ENCODE measurements at regions not wholly inside any gene's neighbourhood (a gene's known extent, or its start where the extent isn't known, plus 50 kb on each side); places are given as distances from the start of the nearest gene placed in this dataset.
"Not testable (repeated sequence)": the region's sequence is repeated elsewhere in the genome, so short reads cannot be mapped to it uniquely, and the experiment has no call there.

DNA sequence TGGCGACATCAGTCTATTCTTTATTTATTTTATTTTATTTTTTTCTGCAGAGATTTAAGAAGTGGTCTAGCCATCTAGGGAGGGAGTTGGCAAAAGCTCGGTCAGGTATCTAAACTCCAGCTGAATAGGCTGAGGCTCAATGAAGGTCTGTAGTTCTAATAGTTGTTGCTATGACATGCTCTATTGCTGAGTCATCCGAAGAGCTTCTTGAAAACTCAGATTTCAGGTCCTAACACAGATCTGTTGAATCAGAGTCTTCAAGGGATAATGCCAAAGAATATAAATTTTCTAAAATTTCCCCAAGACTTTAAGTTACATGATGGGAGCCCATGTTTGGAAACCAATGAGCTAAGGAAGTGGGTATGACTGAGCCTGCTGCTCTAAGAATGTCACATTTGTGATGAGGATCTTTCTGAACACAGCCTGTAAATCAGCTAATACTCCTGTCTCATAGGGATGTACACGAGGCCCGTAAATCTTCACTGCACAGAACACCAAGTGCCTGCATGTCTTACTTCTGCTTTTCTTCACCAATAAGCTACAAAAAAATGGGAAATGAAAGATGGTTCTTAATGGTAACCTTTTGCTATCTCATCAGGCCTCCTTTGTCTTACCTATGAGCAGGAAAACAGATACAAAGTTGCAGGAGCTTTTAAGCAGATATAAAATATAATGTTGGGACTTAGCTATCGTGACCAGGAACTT lies 901.4 kb upstream of the API5 start:
- no peak for DNase-seq
- H3K36me3 Mint-ChIP-seq (ENCODE audit: insufficient read depth, unreplicated experiment) = no peaks in the 10 kb centered on the region

DNA sequence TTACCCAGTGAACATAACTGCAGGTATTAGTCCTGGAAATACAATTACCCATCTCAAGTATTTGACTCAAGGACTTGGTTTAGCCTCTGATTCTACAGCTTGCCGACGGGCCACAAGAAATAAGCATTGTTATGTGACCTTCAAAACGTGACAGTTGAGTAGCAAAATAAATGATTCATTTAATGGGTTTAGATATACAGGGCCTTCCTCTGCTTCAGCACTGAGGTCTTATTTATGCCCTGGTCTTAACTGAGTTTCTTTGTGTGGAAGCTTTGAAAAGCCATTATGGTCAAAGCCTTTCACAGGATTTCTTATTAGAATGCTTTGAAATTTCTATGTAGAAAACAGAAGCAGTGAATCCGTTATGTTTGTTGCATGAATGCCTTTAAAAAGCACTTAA lies 899.2 kb upstream of the API5 start:
- no peaks in the 10 kb centered on the region for H3K27me3 Mint-ChIP-seq (ENCODE audit: unreplicated experiment)
- H3K9me3 Mint-ChIP-seq (ENCODE audit: low read depth, unreplicated experiment) = peaks cover 3% of the 10 kb centered on the region

More for the DNA sequence above, 901.4 kb upstream of the API5 start:
- Mint-ChIP-seq H3K27me3 (ENCODE audit: unreplicated experiment) (no peaks in the 10 kb centered on the region), H3K4me1 (ENCODE audit: low read depth, unreplicated experiment) (no peaks in the 10 kb centered on the region), H3K27ac (ENCODE audit: unreplicated experiment) (no peak overlapping the region), H3K9me3 (ENCODE audit: low read depth, unreplicated experiment) (peaks cover 4% of the 10 kb centered on the region), H3K4me3 (ENCODE audit: low read depth, unreplicated experiment) (no peak overlapping the region)
- intact Hi-C loops (cut with micrococcal nuclease; ENCODE audit: unreplicated experiment) = no loop called here
- TF ChIP-seq, protein P1, sequence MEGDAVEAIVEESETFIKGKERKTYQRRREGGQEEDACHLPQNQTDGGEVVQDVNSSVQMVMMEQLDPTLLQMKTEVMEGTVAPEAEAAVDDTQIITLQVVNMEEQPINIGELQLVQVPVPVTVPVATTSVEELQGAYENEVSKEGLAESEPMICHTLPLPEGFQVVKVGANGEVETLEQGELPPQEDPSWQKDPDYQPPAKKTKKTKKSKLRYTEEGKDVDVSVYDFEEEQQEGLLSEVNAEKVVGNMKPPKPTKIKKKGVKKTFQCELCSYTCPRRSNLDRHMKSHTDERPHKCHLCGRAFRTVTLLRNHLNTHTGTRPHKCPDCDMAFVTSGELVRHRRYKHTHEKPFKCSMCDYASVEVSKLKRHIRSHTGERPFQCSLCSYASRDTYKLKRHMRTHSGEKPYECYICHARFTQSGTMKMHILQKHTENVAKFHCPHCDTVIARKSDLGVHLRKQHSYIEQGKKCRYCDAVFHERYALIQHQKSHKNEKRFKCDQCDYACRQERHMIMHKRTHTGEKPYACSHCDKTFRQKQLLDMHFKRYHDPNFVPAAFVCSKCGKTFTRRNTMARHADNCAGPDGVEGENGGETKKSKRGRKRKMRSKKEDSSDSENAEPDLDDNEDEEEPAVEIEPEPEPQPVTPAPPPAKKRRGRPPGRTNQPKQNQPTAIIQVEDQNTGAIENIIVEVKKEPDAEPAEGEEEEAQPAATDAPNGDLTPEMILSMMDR (IDR thresholded peaks at IDR 0.05; ENCODE audit: unreplicated experiment) = no peak
- BruUV-seq (replicated peaks) = no TSS peak
- CTCF ChIA-PET = no interaction called here

DNA sequence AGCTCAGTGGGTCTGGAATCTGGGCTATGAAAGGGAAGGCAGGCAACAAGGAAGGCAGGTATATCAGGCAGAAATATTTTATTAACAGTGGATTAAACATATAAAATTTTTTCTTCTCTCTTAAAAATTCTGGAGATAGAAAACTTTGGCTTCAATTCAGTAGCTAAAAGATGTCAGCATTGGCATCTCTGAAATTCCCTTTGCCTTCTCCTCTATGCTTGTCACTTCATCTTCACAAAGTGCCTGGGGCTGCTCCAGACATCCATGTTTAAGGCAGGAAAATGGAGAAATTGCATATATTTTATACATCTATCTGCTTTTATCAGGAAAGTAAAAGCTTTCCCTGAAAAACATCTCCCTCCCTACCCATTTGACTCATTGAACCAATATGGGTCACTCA lies 894.1 kb upstream of the API5 start:
- intact Hi-C loops (cut with micrococcal nuclease; ENCODE audit: unreplicated experiment) = no loop called here

More for the DNA sequence above, 899.2 kb upstream of the API5 start:
- no peak overlapping the region for H3K27ac Mint-ChIP-seq (ENCODE audit: unreplicated experiment)
- no peak overlapping the region for H3K4me3 Mint-ChIP-seq (ENCODE audit: low read depth, unreplicated experiment)
- TF ChIP-seq, protein P1 (IDR thresholded peaks at IDR 0.05; ENCODE audit: unreplicated experiment) = no peak
- BruUV-seq (replicated peaks) = no TSS peak
- no peaks in the 10 kb centered on the region for H3K36me3 Mint-ChIP-seq (ENCODE audit: insufficient read depth, unreplicated experiment)
- CTCF ChIA-PET = no interaction called here
- no peaks in the 10 kb centered on the region for H3K4me1 Mint-ChIP-seq (ENCODE audit: low read depth, unreplicated experiment)
- intact Hi-C loops (cut with micrococcal nuclease; ENCODE audit: unreplicated experiment) = no loop called here
- DNase-seq = no peak

DNA sequence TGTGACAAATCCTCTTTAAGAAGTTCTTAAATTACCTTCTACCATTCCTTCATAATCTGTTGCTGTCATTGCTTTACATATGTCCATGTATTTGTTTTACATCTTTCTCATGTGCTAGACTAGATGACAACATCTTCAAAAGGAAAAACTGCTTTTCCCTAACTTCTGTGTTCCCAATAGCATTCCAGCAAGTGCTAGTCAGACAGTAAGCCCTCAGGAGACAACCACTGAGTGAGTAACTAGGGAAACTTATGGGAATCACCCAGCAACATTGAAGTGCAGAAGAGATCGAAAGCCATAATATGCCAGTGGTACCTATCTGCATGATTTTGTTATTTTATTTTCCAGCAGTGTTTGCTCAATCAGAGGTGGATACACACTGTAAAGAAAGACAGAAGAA lies 889.7 kb upstream of the API5 start:
- no TSS peak for BruUV-seq (replicated peaks)
- intact Hi-C loops (cut with micrococcal nuclease; ENCODE audit: unreplicated experiment) = no loop called here
- Mint-ChIP-seq H3K9me3 (ENCODE audit: low read depth, unreplicated experiment) (peaks cover 11% of the 10 kb centered on the region), H3K4me3 (ENCODE audit: low read depth, unreplicated experiment) (no peak overlapping the region), H3K27ac (ENCODE audit: unreplicated experiment) (no peak overlapping the region), H3K4me1 (ENCODE audit: low read depth, unreplicated experiment) (no peaks in the 10 kb centered on the region), H3K27me3 (ENCODE audit: unreplicated experiment) (no peaks in the 10 kb centered on the region), H3K36me3 (ENCODE audit: insufficient read depth, unreplicated experiment) (no peaks in the 10 kb centered on the region)
- TF ChIP-seq, protein P1 (IDR thresholded peaks at IDR 0.05; ENCODE audit: unreplicated experiment) = no peak
- CTCF ChIA-PET = no interaction called here
- no peak for DNase-seq

More for the DNA sequence above, 894.1 kb upstream of the API5 start:
- no TSS peak for BruUV-seq (replicated peaks)
- DNase-seq = no peak
- Mint-ChIP-seq H3K27ac (ENCODE audit: unreplicated experiment) (no peak overlapping the region), H3K4me1 (ENCODE audit: low read depth, unreplicated experiment) (no peaks in the 10 kb centered on the region), H3K27me3 (ENCODE audit: unreplicated experiment) (no peaks in the 10 kb centered on the region), H3K36me3 (ENCODE audit: insufficient read depth, unreplicated experiment) (no peaks in the 10 kb centered on the region), H3K9me3 (ENCODE audit: low read depth, unreplicated experiment) (peaks cover 6% of the 10 kb centered on the region), H3K4me3 (ENCODE audit: low read depth, unreplicated experiment) (no peak overlapping the region)
- TF ChIP-seq, protein P1 (IDR thresholded peaks at IDR 0.05; ENCODE audit: unreplicated experiment) = no peak
- CTCF ChIA-PET = no interaction called here

DNA sequence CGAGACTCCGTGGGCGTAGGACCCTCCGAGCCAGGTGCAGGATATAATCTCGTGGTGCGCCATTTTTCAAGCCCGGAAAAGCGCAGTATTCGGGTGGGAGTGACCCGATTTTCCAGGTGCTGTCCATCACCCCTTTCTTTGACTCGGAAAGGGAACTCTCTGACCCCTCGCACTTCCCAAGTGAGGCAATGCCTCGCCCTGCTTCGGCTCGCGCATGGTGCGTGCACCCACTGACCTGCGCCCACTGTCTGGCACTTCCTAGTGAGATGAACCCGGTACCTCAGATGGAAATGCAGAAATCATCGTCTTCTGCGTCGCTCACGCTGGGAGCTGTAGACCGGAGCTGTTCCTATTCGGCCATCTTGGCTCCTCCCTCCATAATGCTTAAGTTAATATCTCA lies 876.9 kb upstream of the API5 start:
- not testable (repeated sequence) for H3K27me3 Mint-ChIP-seq (ENCODE audit: unreplicated experiment); BruUV-seq (replicated peaks)

More for the DNA sequence above, 876.9 kb upstream of the API5 start:
- DNase-seq; H3K4me3 Mint-ChIP-seq (ENCODE audit: low read depth, unreplicated experiment); H3K36me3 Mint-ChIP-seq (ENCODE audit: insufficient read depth, unreplicated experiment); CTCF ChIA-PET; H3K4me1 Mint-ChIP-seq (ENCODE audit: low read depth, unreplicated experiment); H3K27ac Mint-ChIP-seq (ENCODE audit: unreplicated experiment); intact Hi-C loops (cut with micrococcal nuclease; ENCODE audit: unreplicated experiment): not testable (repeated sequence)
- H3K9me3 Mint-ChIP-seq (ENCODE audit: low read depth, unreplicated experiment) = peaks cover 11% of the 10 kb centered on the region
